ENCODE measurements at regions not wholly inside any gene's neighbourhood (a gene's known extent, or its start where the extent isn't known, plus 50 kb on each side); places are given as distances from the start of the nearest gene placed in this dataset.
A peak's percentile ranks its signal among the peaks of the same experiment; 100 is the strongest.

- no peak overlapping the region for H3K4me3 ChIP-seq
- DNase-seq = no peak
- H3K27me3 ChIP-seq (ENCODE audit: low read depth) = peaks cover 3% of the 10 kb centered on the region
- TF ChIP-seq CTCF (IDR thresholded peaks at IDR 0.05; ENCODE audit: borderline replicate concordance) = no peak
- peak overlapping the region; percentile 48 for H3K27ac ChIP-seq (replicated peaks)
- no peaks in the 10 kb centered on the region for H3K9me3 ChIP-seq (replicated peaks)
- peaks cover 30% of the 10 kb centered on the region for H3K4me1 ChIP-seq
- H3K36me3 ChIP-seq = no peaks in the 10 kb centered on the region
- intact Hi-C loops (cut with micrococcal nuclease) = no loop called here
These were observed 67.4 kb upstream of the RNU6ATAC start for GRCh38 chr9:134231767-134232166.

- Histone ChIP-seq H3K36me3 (no peaks in the 10 kb centered on the region), H3K27me3 (ENCODE audit: low read depth) (peaks cover 12% of the 10 kb centered on the region), H3K4me3 (no peak overlapping the region), H3K4me1 (peaks cover 33% of the 10 kb centered on the region), H3K9me3 (replicated peaks) (no peaks in the 10 kb centered on the region), H3K27ac (replicated peaks) (no peak overlapping the region)
- TF ChIP-seq CTCF (IDR thresholded peaks at IDR 0.05; ENCODE audit: borderline replicate concordance) = no peak
- intact Hi-C loops (cut with micrococcal nuclease) = no loop called here
- DNase-seq = no peak
These were observed 68.7 kb upstream of the RNU6ATAC start for GRCh38 chr9:134233022-134233421.

GRCh38 chr9:134234001-134234660 is 69.8 kb upstream of the RNU6ATAC start:
- Histone ChIP-seq H3K27ac (replicated peaks) (no peak overlapping the region), H3K4me1 (peaks cover 33% of the 10 kb centered on the region), H3K9me3 (replicated peaks) (no peaks in the 10 kb centered on the region), H3K4me3 (no peak overlapping the region), H3K27me3 (ENCODE audit: low read depth) (peaks cover 14% of the 10 kb centered on the region), H3K36me3 (no peaks in the 10 kb centered on the region)
- no peak for DNase-seq
- intact Hi-C loops (cut with micrococcal nuclease) = no loop called here
- no peak for TF ChIP-seq CTCF (IDR thresholded peaks at IDR 0.05; ENCODE audit: borderline replicate concordance)

GRCh38 chr9:134234687-134235359 is 70.5 kb upstream of the RNU6ATAC start:
- intact Hi-C loops (cut with micrococcal nuclease) = no loop called here
- peaks cover 20% of the 10 kb centered on the region for H3K27me3 ChIP-seq (ENCODE audit: low read depth)
- no peak overlapping the region for H3K4me3 ChIP-seq
- peaks cover 33% of the 10 kb centered on the region for H3K4me1 ChIP-seq
- no peaks in the 10 kb centered on the region for H3K9me3 ChIP-seq (replicated peaks)
- H3K27ac ChIP-seq (replicated peaks) = no peak overlapping the region
- no peak for DNase-seq
- no peaks in the 10 kb centered on the region for H3K36me3 ChIP-seq
- no peak for TF ChIP-seq CTCF (IDR thresholded peaks at IDR 0.05; ENCODE audit: borderline replicate concordance)

GRCh38 chr9:134235366-134235765 is 71.0 kb upstream of the RNU6ATAC start:
- H3K27me3 ChIP-seq (ENCODE audit: low read depth) = peaks cover 26% of the 10 kb centered on the region
- H3K27ac ChIP-seq (replicated peaks) = no peak overlapping the region
- no peaks in the 10 kb centered on the region for H3K36me3 ChIP-seq
- intact Hi-C loops (cut with micrococcal nuclease) = no loop called here
- H3K4me3 ChIP-seq = no peak overlapping the region
- no peak for TF ChIP-seq CTCF (IDR thresholded peaks at IDR 0.05; ENCODE audit: borderline replicate concordance)
- no peaks in the 10 kb centered on the region for H3K9me3 ChIP-seq (replicated peaks)
- no peak for DNase-seq
- H3K4me1 ChIP-seq = peaks cover 33% of the 10 kb centered on the region
